GM12878 (cell line): ENCODE measurements at regions not wholly inside any gene's neighbourhood (a gene's known extent, or its start where the extent isn't known, plus 50 kb on each side); places are given as distances from the start of the nearest gene placed in this dataset.

Experiments
- ATAC-seq: fragments of 200-7000 bp; cut with Tn5 transposase; 3 replicates; pipeline ENCODE4 v1.9.1; 2020; ENCODE audit warnings: mild to moderate bottlenecking, moderate library complexity
- BruUV-seq: library from RNA; stranded (reverse); fragments of 400-500 nt; replicated peaks from 2 replicates; lab custom pipeline; 2021; lab: Mats Ljungman, UMichigan
- CTCF ChIA-PET: fragments of 300-600 bp; sonication (Branson Sonifier 250); formaldehyde crosslinking; extraction: SDS; loops from one replicate; lab custom pipeline; 2021; ENCODE audit warnings: inconsistent platforms; lab: Yijun Ruan, JAX
- POLR2A ChIA-PET: fragments of 350-600 bp; formaldehyde crosslinking; extraction: SDS; loops from one replicate; lab custom pipeline; 2021; ENCODE audit warnings: inconsistent platforms; lab: Charles Lee
- RAD21 ChIA-PET: fragments of 300-600 bp; sonication (Branson Sonifier 250); formaldehyde crosslinking; loops from one replicate; lab custom pipeline; 2023; ENCODE audit warnings: antibody characterized with exemption; ENCODE audit not compliant: unreplicated experiment; lab: Charles Lee
- SMC1A ChIA-PET: fragments of 300-600 bp; sonication (Branson Sonifier 250); formaldehyde crosslinking; loops from one replicate; lab custom pipeline; 2023; ENCODE audit not compliant: unreplicated experiment, uncharacterized antibody; lab: Charles Lee
- DNase-seq: peaks from one replicate; pipeline ENCODE4 v3.0.0-alpha.2; 2011; ENCODE audit warnings: low read depth, low spot score
- FAIRE-seq: peaks from 3 replicates; lab custom pipeline; 2011; peaks lifted over from hg19 to GRCh38; lab: Jason Lieb, UNC
- H2AFZ ChIP-seq: 2 replicates; pipeline ENCODE4 v1.6.0; 2011; ENCODE audit warnings: low read depth, low read length, control low read depth; ENCODE audit not compliant: control insufficient read depth
- H3K27ac ChIP-seq: 2 replicates; pipeline ENCODE4 v1.5.1; 2011; ENCODE audit warnings: control low read depth; ENCODE audit not compliant: control insufficient read depth, insufficient read depth
- H3K27me3 ChIP-seq, 2 experiments: replicated peaks in 1 of 2; 2 replicates each; pipeline versions ENCODE4 v1.6.0 to v1.6.1; 2011; ENCODE audit warnings: low read length in 1 of 2; ENCODE audit not compliant: control insufficient read depth in 2 of 2, insufficient read depth in 2 of 2
- H3K36me3 ChIP-seq, 2 experiments: 2 replicates each; pipeline ENCODE4 v1.5.1; 2011; ENCODE audit warnings: low read length in 1 of 2; ENCODE audit not compliant: control insufficient read depth in 2 of 2, insufficient read depth in 2 of 2
- H3K4me1 ChIP-seq: 2 replicates; pipeline ENCODE4 v1.6.1; 2011; ENCODE audit warnings: mild to moderate bottlenecking, low read length, moderate library complexity, mixed read lengths; ENCODE audit not compliant: control insufficient read depth, insufficient read depth
- H3K4me2 ChIP-seq: 2 replicates; pipeline ENCODE4 v1.6.0; 2011; ENCODE audit warnings: control low read depth; ENCODE audit not compliant: control insufficient read depth, insufficient read depth
- H3K4me3 ChIP-seq: fragments of 200-600 bp; sonication (generic); 2 replicates; pipeline ENCODE4 v1.5.1; 2016
- H3K79me2 ChIP-seq: 2 replicates; pipeline ENCODE4 v1.6.0; 2011; ENCODE audit warnings: low read length; ENCODE audit not compliant: control insufficient read depth, insufficient read depth
- H3K9ac ChIP-seq: 2 replicates; pipeline ENCODE4 v1.8.0; 2011; ENCODE audit warnings: low read length, control low read depth, mixed read lengths; ENCODE audit not compliant: control insufficient read depth, insufficient read depth
- H3K9me3 ChIP-seq: replicated peaks from 3 replicates; pipeline ENCODE4 v1.5.1; 2011; ENCODE audit warnings: mild to moderate bottlenecking, low read length; ENCODE audit not compliant: control insufficient read depth, insufficient read depth
- H4K20me1 ChIP-seq: 2 replicates; pipeline ENCODE4 v1.6.0; 2011; ENCODE audit not compliant: control insufficient read depth, insufficient read depth
- POU2F2 ChIP-seq: IDR thresholded peaks from 3 replicates; pipeline ENCODE4 v1.6.1; 2011; ENCODE audit warnings: low read depth, mild to moderate bottlenecking, low read length, borderline replicate concordance
- RAD21 ChIP-seq: IDR thresholded peaks from 2 replicates; pipeline ENCODE4 v1.6.1; 2011; ENCODE audit warnings: mild to moderate bottlenecking, low read depth, low read length, moderate library complexity; ENCODE audit not compliant: insufficient read depth
- RCOR1 ChIP-seq: conservative IDR thresholded peaks from 2 replicates; pipeline ENCODE4 v1.6.1; 2012; ENCODE audit warnings: low read depth, low read length, improper control_type of control experiment
- SMAD5 ChIP-seq: IDR thresholded peaks from 2 replicates; pipeline ENCODE4 v1.6.1; 2016; ENCODE audit warnings: antibody characterized with exemption, low read depth
- SMC3 ChIP-seq: IDR thresholded peaks from 2 replicates; pipeline ENCODE4 v1.6.1; 2011; ENCODE audit warnings: low read length, improper control_type of control experiment, borderline replicate concordance
- SRF ChIP-seq, 2 experiments: IDR thresholded peaks; 2 replicates each; pipeline ENCODE4 v1.6.1; 2011; ENCODE audit warnings: low read depth in 2 of 2, low read length in 2 of 2, mild to moderate bottlenecking in 1 of 2, moderate library complexity in 1 of 2
- STAT3 ChIP-seq: IDR thresholded peaks from 2 replicates; pipeline ENCODE4 v1.6.1; 2011; ENCODE audit warnings: low read depth, low read length, improper control_type of control experiment
- TBL1XR1 ChIP-seq: IDR thresholded peaks from 2 replicates; pipeline ENCODE4 v1.6.1; 2012; ENCODE audit warnings: low read depth, low read length, improper control_type of control experiment
- TCF7 ChIP-seq: IDR thresholded peaks from 2 replicates; pipeline ENCODE4 v1.6.1; 2014; ENCODE audit warnings: antibody characterized with exemption, borderline replicate concordance
- WGBS: methylation state at CpG from one replicate; pipeline ENCODE4 v1.1.6; 2016; ENCODE audit warnings: low lambda C conversion rate; ENCODE audit not compliant: insufficient replicate concordance, insufficient coverage; ENCODE audit errors: missing lambda C conversion rate; 5-methylcytosine and 5-hydroxymethylcytosine counted together
- in situ Hi-C: fragments of 300-500 bp; cut with MboI; formaldehyde crosslinking; loops from 9 replicates; pipeline ENCODE4 v1.14.3; 2018; ENCODE audit warnings: mixed read lengths
- intact Hi-C: fragments of 100-400 bp; cut with micrococcal nuclease; formaldehyde crosslinking; loops from one replicate; pipeline ENCODE4 v1.14.2; 2022; ENCODE audit not compliant: unreplicated experiment
- TF ChIP-seq, protein P1 (sequence below), 3 experiments: IDR thresholded peaks in 2 of 3; conservative IDR thresholded peaks in 1 of 3; 2 replicates each; pipeline ENCODE4 v1.5.1; 2011; ENCODE audit warnings: low read depth in 3 of 3, low read length in 3 of 3, mild to moderate bottlenecking in 3 of 3, control low read depth in 2 of 3, moderate library complexity in 2 of 3, inconsistent platforms in 1 of 3, mixed read lengths in 1 of 3; ENCODE audit not compliant: control insufficient read depth in 2 of 3, insufficient read depth in 1 of 3; ENCODE audit errors: extremely low read depth in 1 of 3

DNA sequence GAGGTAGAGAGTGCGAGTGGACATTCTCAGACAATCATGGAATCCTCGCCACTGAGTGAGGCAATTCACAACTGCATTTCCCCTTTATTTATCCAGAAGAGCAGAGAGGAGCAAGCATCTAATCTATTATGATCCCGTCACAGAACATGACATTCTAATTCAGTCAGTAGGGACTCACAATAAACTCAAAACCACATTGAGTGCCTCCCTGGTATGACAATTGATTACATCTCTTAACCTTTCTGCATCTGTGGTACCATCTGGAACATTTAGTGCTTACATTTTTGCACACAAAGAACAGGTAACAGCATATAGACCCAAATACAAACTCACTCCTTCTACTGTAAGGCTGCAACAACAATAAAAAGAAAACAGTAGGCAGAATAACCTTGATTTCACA is 517.2 kb downstream of the GBE1 start (continued):
- TF ChIP-seq RCOR1 (no peak), SMC3 (no peak)
- TF ChIP-seq, all 136 proteins: peak for 0

DNA sequence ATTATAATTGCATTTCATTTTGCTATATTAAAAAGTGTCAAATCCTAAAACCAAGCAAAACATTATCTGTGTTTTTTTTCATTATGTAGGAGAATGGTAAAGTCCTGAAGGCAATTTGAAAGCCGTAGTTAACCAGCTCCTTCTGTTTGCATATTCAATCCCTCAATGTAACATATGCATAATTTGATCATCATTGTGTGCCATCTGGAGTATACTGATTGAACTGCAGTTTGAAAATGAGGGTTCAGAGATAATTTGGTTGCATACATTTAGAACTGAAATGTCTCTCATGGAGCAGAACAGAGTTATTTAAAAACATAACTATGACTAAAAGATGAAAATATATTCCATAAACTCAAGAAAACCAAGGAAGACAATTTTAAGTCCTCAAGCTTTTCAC is 518.6 kb downstream of the GBE1 start:
- H3K4me3 ChIP-seq = no peak overlapping the region
- ChIA-PET CTCF (interaction anchor here (0.8 to 1.6 kb wide), 3 partner anchors 10 to 1722 kb away, joined by 3 to 6 read pairs (median 4); no protein-coding TSS in a partner anchor), RAD21 (interaction anchor here (1.0 kb wide), 1 partner anchor 10 kb away, joined by 3 read pairs; no protein-coding TSS in a partner anchor), SMC1A (interaction anchor here (1.0 kb wide), 1 partner anchor 59 kb away, joined by 4 read pairs; no protein-coding TSS in a partner anchor), POLR2A (no interaction called here)
- no peaks in the 10 kb centered on the region for H3K36me3 ChIP-seq
- no peak overlapping the region for H3K4me2 ChIP-seq
- no peaks in the 10 kb centered on the region for H4K20me1 ChIP-seq
- peak; percentile 52 for FAIRE-seq
- no peak overlapping the region for H2AFZ ChIP-seq
- in situ Hi-C loops (no loop called here), intact Hi-C loops (loop anchor here (5.0 kb wide), 1 partner anchor 456 kb away; no protein-coding TSS in a partner anchor)
- H3K79me2 ChIP-seq = no peaks in the 10 kb centered on the region
- H3K9me3 ChIP-seq = no peaks in the 10 kb centered on the region
- H3K27ac ChIP-seq = no peak overlapping the region
- 6% methylated on average over 1 of the region's 1 CpG for WGBS
- BruUV-seq = no TSS peak
- H3K27me3 ChIP-seq = no peaks in the 10 kb centered on the region
- no peaks in the 10 kb centered on the region for H3K4me1 ChIP-seq
- no peak for DNase-seq
- TF ChIP-seq TBL1XR1 = no peak
- peak; percentile 43; the same call in 1 of the 2 replicates for TF ChIP-seq RAD21
- TF ChIP-seq SMC3 = peak; percentile 39; the same call in 1 of the 2 replicates
- peak; percentile 78; the same call in 1 of the 3 replicates for TF ChIP-seq POU2F2
- no peak for TF ChIP-seq TCF7
- TF ChIP-seq, protein P1, sequence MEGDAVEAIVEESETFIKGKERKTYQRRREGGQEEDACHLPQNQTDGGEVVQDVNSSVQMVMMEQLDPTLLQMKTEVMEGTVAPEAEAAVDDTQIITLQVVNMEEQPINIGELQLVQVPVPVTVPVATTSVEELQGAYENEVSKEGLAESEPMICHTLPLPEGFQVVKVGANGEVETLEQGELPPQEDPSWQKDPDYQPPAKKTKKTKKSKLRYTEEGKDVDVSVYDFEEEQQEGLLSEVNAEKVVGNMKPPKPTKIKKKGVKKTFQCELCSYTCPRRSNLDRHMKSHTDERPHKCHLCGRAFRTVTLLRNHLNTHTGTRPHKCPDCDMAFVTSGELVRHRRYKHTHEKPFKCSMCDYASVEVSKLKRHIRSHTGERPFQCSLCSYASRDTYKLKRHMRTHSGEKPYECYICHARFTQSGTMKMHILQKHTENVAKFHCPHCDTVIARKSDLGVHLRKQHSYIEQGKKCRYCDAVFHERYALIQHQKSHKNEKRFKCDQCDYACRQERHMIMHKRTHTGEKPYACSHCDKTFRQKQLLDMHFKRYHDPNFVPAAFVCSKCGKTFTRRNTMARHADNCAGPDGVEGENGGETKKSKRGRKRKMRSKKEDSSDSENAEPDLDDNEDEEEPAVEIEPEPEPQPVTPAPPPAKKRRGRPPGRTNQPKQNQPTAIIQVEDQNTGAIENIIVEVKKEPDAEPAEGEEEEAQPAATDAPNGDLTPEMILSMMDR (IDR thresholded peaks at IDR 0.05 in 2 of 3, conservative IDR thresholded peaks at IDR 0.05 in 1 of 3; ENCODE audit: control insufficient read depth in 2 of 3, extremely low read depth in 1 of 3, insufficient read depth in 1 of 3, low read depth in 3 of 3, low read length in 3 of 3) = peak in 2 of 3 experiments; percentile 22 to 42; a peak in 3 of 6 replicates
- no peak for TF ChIP-seq STAT3
- TF ChIP-seq SRF (IDR thresholded peaks at IDR 0.05; ENCODE audit: low read depth in 2 of 2, low read length in 2 of 2) = no peak
- no peak for TF ChIP-seq SMAD5
- no peak overlapping the region for H3K9ac ChIP-seq
- peak; percentile 60 for ATAC-seq
